DOHH2 (cell line): ENCODE measurements at regions not wholly inside any gene's neighbourhood (a gene's known extent, or its start where the extent isn't known, plus 50 kb on each side); places are given as distances from the start of the nearest gene placed in this dataset.

Experiments used
- CTCF ChIP-seq: fragments of 200-600 bp; sonication (generic); IDR thresholded peaks from one replicate; pipeline ENCODE4 v1.5.1; 2014; ENCODE audit warnings: antibody characterized with exemption, mild to moderate bottlenecking, low read depth, low read length; ENCODE audit not compliant: poor library complexity, severe bottlenecking
- EZH2phosphoT487 ChIP-seq: fragments of 200-600 bp; sonication (generic); IDR thresholded peaks from 2 replicates; pipeline ENCODE4 v1.6.1; 2017; ENCODE audit warnings: borderline replicate concordance, mild to moderate bottlenecking, antibody characterized with exemption, low read length, moderate library complexity, mixed read lengths

GRCh38 chr10:52927678-52928077, 155.1 kb upstream of the MBL2 start:
- no peak for TF ChIP-seq CTCF
- TF ChIP-seq EZH2phosphoT487 = no peak
